Endothelial cell of umbilical vein (primary cell): ENCODE measurements at regions not wholly inside any gene's neighbourhood (a gene's known extent, or its start where the extent isn't known, plus 50 kb on each side); places are given as distances from the start of the nearest gene placed in this dataset.

Experiments used
- BruUV-seq: library from RNA; stranded (reverse); fragments of 400-500 nt; replicated peaks from 2 replicates; lab custom pipeline; 2021; lab: Mats Ljungman, UMichigan
- CTCF ChIA-PET: fragments of 300-600, 350-600 bp; sonication (Branson Sonifier 250); formaldehyde crosslinking; loops from one replicate; lab custom pipeline; 2021; ENCODE audit warnings: antibody characterized with exemption, inconsistent platforms; lab: Charles Lee
- POLR2A ChIA-PET: fragments of 300-600, 350-600 bp; sonication (Branson Sonifier 250); formaldehyde crosslinking; loops from one replicate; lab custom pipeline; 2021; ENCODE audit warnings: antibody characterized with exemption, inconsistent platforms; lab: Charles Lee
- DNase-seq: peaks from one replicate; pipeline ENCODE4 v3.0.0-alpha.2; 2011; ENCODE audit warnings: low read depth, low spot score
- FAIRE-seq: peaks from 2 replicates; lab custom pipeline; 2011; peaks lifted over from hg19 to GRCh38; lab: Jason Lieb, UNC
- H2AFZ ChIP-seq: 2 replicates; pipeline ENCODE4 v1.6.0; 2012; ENCODE audit warnings: low read depth, low read length, control low read depth, inconsistent platforms
- H3K27ac ChIP-seq: 2 replicates; pipeline ENCODE4 v1.5.1; 2011; ENCODE audit warnings: low read depth, mild to moderate bottlenecking, control low read depth, low read length, moderate library complexity; ENCODE audit not compliant: insufficient read depth
- H3K27me3 ChIP-seq, 2 experiments: 2 replicates each; pipeline versions ENCODE4 v1.6.0 to v1.6.1; 2011; ENCODE audit warnings: low read length in 2 of 2, mixed read lengths in 1 of 2; ENCODE audit not compliant: control insufficient read depth in 2 of 2, insufficient read depth in 2 of 2
- H3K36me3 ChIP-seq, 2 experiments: 2 replicates in 1 of 2; 3 replicates in 1 of 2; pipeline ENCODE4 v1.5.1; 2011; ENCODE audit warnings: low read length in 2 of 2, mild to moderate bottlenecking in 1 of 2, moderate library complexity in 1 of 2; ENCODE audit not compliant: control insufficient read depth in 2 of 2, insufficient read depth in 2 of 2; ENCODE audit errors: extremely low read depth in 1 of 2
- H3K4me1 ChIP-seq: 3 replicates; pipeline ENCODE4 v1.5.1; 2011; ENCODE audit warnings: mild to moderate bottlenecking, low read length; ENCODE audit not compliant: control insufficient read depth, insufficient read depth; ENCODE audit errors: extremely low read depth
- H3K4me2 ChIP-seq: 2 replicates; pipeline ENCODE4 v1.6.1; 2011; ENCODE audit warnings: low read length, control low read depth, mixed read lengths; ENCODE audit not compliant: insufficient read depth
- H3K4me3 ChIP-seq, 3 experiments: fragments of 200-600 bp in 1 of 3; sonication (generic), shearing (Covaris generic) in 1 of 3; replicated peaks in 1 of 3; 2 replicates each; pipeline ENCODE4 v1.5.1; 2011 to 2016; ENCODE audit warnings: control low read depth in 3 of 3, low read length in 3 of 3, mild to moderate bottlenecking in 2 of 3, inconsistent platforms in 1 of 3, low read depth in 1 of 3, moderate library complexity in 1 of 3; ENCODE audit not compliant: insufficient read depth in 1 of 3
- H3K79me2 ChIP-seq: 2 replicates; pipeline ENCODE4 v1.6.0; 2012; ENCODE audit warnings: low read length, inconsistent platforms; ENCODE audit not compliant: control insufficient read depth, insufficient read depth
- H3K9ac ChIP-seq: replicated peaks from 2 replicates; pipeline ENCODE3; 2011; ENCODE audit warnings: low read length, control low read depth; ENCODE audit not compliant: insufficient read depth; ENCODE audit errors: extremely low read depth
- H3K9me1 ChIP-seq: replicated peaks from 3 replicates; pipeline ENCODE4 v1.6.0; 2011; ENCODE audit warnings: mild to moderate bottlenecking, low read length; ENCODE audit not compliant: control insufficient read depth, insufficient read depth; ENCODE audit errors: extremely low read depth
- H3K9me3 ChIP-seq: replicated peaks from 2 replicates; pipeline ENCODE4 v1.5.1; 2012; ENCODE audit warnings: low read length, inconsistent platforms; ENCODE audit not compliant: control insufficient read depth, insufficient read depth
- H4K20me1 ChIP-seq: replicated peaks from 2 replicates; pipeline ENCODE3; 2011; ENCODE audit warnings: mild to moderate bottlenecking, low read length; ENCODE audit not compliant: control insufficient read depth, insufficient read depth; ENCODE audit errors: extremely low read depth
- EZH2 ChIP-seq: IDR thresholded peaks from 2 replicates; pipeline ENCODE4 v1.6.1; 2012; ENCODE audit warnings: borderline replicate concordance, low read depth, mild to moderate bottlenecking, moderate library complexity, low read length, inconsistent platforms; ENCODE audit not compliant: severe bottlenecking
- FOS ChIP-seq: IDR thresholded peaks from 2 replicates; pipeline ENCODE4 v1.6.1; 2011; ENCODE audit warnings: mild to moderate bottlenecking, low read length, moderate library complexity, borderline replicate concordance; ENCODE audit not compliant: insufficient read depth
- GATA2 ChIP-seq: IDR thresholded peaks from 2 replicates; pipeline ENCODE4 v1.7.0; 2011; ENCODE audit warnings: low read depth, mild to moderate bottlenecking, moderate library complexity, mixed read lengths, low read length; ENCODE audit not compliant: insufficient read length, insufficient read depth
- JUN ChIP-seq: IDR thresholded peaks from 2 replicates; pipeline ENCODE4 v1.6.1; 2011; ENCODE audit warnings: borderline replicate concordance, low read depth; ENCODE audit not compliant: insufficient read length, insufficient read depth
- MYC ChIP-seq: IDR thresholded peaks from one replicate; pipeline ENCODE4 v1.6.1; 2011; ENCODE audit warnings: mild to moderate bottlenecking, low read depth, low read length
- POLR2A ChIP-seq: IDR thresholded peaks from 2 replicates; pipeline ENCODE4 v1.6.1; 2012; ENCODE audit warnings: low read depth, mild to moderate bottlenecking, control low read depth, low read length
- POLR2AphosphoS5 ChIP-seq: IDR thresholded peaks from 2 replicates; pipeline ENCODE4 v1.6.1; 2012; ENCODE audit warnings: low read depth, mild to moderate bottlenecking, control low read depth, low read length, moderate library complexity; ENCODE audit not compliant: insufficient read depth
- dilution Hi-C: fragments of 300-500 bp; cut with MboI; formaldehyde crosslinking; loops from one replicate; pipeline ENCODE4 v1.15.0; 2019; ENCODE audit warnings: low sequenced_read_pairs; ENCODE audit not compliant: extremely low pct_ligation_motif_present
- intact Hi-C: fragments of 100-400 bp; cut with micrococcal nuclease; formaldehyde crosslinking; loops from one replicate; pipeline ENCODE4 v1.10.0; 2022
- TF ChIP-seq, protein P1 (sequence below): IDR thresholded peaks from 2 replicates; pipeline ENCODE4 v1.6.1; 2011; ENCODE audit not compliant: insufficient read depth, insufficient read length
- TF ChIP-seq, protein P2 (sequence below), 2 donors: IDR thresholded peaks; 1 replicate in 1 of 2; 2 replicates in 1 of 2; pipeline ENCODE4 v1.5.1; 2011; ENCODE audit warnings: low read length in 2 of 2, mild to moderate bottlenecking in 2 of 2, moderate library complexity in 2 of 2, control low read depth in 1 of 2, inconsistent platforms in 1 of 2, low read depth in 1 of 2; ENCODE audit not compliant: insufficient read depth in 1 of 2; ENCODE audit errors: extremely low read depth in 1 of 2

DNA sequence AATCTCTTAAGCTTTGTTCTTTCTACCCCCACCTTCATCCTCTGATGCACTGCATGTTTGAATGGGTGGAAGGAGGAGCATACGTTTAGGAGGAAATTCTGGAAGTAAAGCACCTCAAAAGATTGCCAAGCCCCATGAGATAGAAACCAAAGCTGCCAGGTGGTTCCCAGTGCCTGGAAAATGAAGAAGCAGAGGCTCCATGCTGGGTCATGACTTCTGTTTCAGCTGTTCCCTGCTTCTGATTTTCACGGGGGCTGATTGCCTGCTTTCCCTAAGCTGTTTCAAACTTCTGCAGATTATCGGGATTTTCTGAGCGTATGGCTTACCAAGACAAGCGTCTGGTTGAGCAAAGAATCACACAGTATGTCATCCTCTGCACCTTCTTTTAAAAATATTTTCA lies 87.5 kb upstream of the SYNDIG1 start:
- Histone ChIP-seq H3K27me3 (no peaks in the 10 kb centered on the region), H3K27ac (no peak overlapping the region), H3K4me1 (no peaks in the 10 kb centered on the region), H3K9me1 (no peaks in the 10 kb centered on the region), H4K20me1 (no peaks in the 10 kb centered on the region), H2AFZ (no peak overlapping the region), H3K4me3 (no peak overlapping the region), H3K9me3 (no peaks in the 10 kb centered on the region), H3K9ac (no peak overlapping the region), H3K36me3 (no peaks in the 10 kb centered on the region), H3K79me2 (no peaks in the 10 kb centered on the region), H3K4me2 (no peak overlapping the region)
- TF ChIP-seq POLR2A, result no peak
- no peak for TF ChIP-seq JUN
- no peak for TF ChIP-seq POLR2AphosphoS5
- TF ChIP-seq, protein P1, sequence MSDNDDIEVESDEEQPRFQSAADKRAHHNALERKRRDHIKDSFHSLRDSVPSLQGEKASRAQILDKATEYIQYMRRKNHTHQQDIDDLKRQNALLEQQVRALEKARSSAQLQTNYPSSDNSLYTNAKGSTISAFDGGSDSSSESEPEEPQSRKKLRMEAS, result no peak
- no peak for TF ChIP-seq FOS
- TF ChIP-seq, protein P2, sequence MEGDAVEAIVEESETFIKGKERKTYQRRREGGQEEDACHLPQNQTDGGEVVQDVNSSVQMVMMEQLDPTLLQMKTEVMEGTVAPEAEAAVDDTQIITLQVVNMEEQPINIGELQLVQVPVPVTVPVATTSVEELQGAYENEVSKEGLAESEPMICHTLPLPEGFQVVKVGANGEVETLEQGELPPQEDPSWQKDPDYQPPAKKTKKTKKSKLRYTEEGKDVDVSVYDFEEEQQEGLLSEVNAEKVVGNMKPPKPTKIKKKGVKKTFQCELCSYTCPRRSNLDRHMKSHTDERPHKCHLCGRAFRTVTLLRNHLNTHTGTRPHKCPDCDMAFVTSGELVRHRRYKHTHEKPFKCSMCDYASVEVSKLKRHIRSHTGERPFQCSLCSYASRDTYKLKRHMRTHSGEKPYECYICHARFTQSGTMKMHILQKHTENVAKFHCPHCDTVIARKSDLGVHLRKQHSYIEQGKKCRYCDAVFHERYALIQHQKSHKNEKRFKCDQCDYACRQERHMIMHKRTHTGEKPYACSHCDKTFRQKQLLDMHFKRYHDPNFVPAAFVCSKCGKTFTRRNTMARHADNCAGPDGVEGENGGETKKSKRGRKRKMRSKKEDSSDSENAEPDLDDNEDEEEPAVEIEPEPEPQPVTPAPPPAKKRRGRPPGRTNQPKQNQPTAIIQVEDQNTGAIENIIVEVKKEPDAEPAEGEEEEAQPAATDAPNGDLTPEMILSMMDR (IDR thresholded peaks at IDR 0.05; ENCODE audit: extremely low read depth in 1 of 2, insufficient read depth in 1 of 2, low read depth in 1 of 2, low read length in 2 of 2), result no peak
- no peak for TF ChIP-seq GATA2
- no peak for TF ChIP-seq MYC
- no peak for TF ChIP-seq EZH2
- no peak for DNase-seq
- dilution Hi-C loops (no loop called here), intact Hi-C loops (no loop called here)
- CTCF ChIA-PET, result no interaction called here
- no TSS peak for BruUV-seq
- no peak for FAIRE-seq
- POLR2A ChIA-PET, result no interaction called here
